ENCODE measurements at regions not wholly inside any gene's neighbourhood (a gene's known extent, or its start where the extent isn't known, plus 50 kb on each side); places are given as distances from the start of the nearest gene placed in this dataset.

DNA sequence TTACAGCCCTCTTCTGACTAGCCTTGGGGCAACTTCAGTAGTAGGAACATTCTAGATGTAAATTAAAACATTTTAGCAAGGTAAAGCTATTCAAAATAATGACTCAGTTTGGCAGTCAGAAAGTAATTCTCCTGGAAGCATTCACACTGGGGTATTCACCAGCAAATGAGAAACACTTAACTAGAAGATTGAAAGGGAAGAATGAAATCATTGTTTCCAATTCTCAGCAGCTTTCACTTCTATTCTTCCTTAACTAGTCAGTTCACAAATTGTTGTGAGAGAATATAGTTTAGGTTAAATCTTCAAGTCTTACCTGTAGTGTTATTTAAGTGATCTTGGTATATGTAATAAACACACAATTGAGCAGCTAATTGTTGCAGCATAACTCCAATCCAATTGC lies 1135.6 kb upstream of the FAM98A start:
- TF ChIP-seq CTCF (IDR thresholded peaks at IDR 0.05; ENCODE audit: poor library complexity, severe bottlenecking) (no peak), RAD21 (conservative IDR thresholded peaks at IDR 0.05) (no peak), POLR2AphosphoS5 (IDR thresholded peaks at IDR 0.05) (no peak), EZH2 (IDR thresholded peaks at IDR 0.05; ENCODE audit: borderline replicate concordance, insufficient read depth, low read length, poor library complexity, severe bottlenecking) (no peak)
